ENCODE measurements at regions not wholly inside any gene's neighbourhood (a gene's known extent, or its start where the extent isn't known, plus 50 kb on each side); places are given as distances from the start of the nearest gene placed in this dataset.

DNA sequence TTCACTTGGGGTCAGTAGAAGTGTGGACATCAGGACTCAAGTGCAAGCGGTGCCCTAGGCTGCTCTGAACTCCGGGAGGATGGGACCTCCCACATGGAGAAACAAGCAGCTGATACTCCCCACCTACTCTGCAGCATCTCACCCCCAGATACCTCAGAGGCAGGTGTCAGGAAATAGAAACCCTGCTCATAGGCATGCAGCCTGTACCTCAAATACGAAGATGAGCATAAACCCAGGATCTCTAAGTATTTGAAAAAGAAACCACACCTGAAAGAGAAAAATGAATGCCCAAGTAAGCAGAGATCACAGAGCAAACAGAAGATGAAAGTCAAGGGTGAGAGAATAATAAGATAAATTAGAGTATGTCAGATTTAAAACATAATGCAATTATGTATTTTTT lies 75.6 kb upstream of the WSCD2 start:
- Histone ChIP-seq H3K27ac (ENCODE audit: control insufficient read depth, insufficient read depth, low read length) (no peak overlapping the region), H3K9me1 (ENCODE audit: control insufficient read depth, extremely low read depth, insufficient read depth, low read length) (no peaks in the 10 kb centered on the region), H3K4me2 (ENCODE audit: control insufficient read depth, extremely low read depth, insufficient read depth, low read depth, low read length) (no peak overlapping the region), H3K9me3 (ENCODE audit: control insufficient read depth, low read depth, low read length) (no peaks in the 10 kb centered on the region), H2AFZ (ENCODE audit: control insufficient read depth, low read length) (no peak overlapping the region), H4K20me1 (ENCODE audit: control insufficient read depth, extremely low read depth, insufficient read depth, low read length) (no peaks in the 10 kb centered on the region), H3K4me1 (ENCODE audit: control insufficient read depth, extremely low read depth, insufficient read depth, low read length) (no peaks in the 10 kb centered on the region), H3K4me3 (ENCODE audit: control insufficient read depth in 2 of 3, extremely low read depth in 1 of 3, insufficient read depth in 2 of 3, low read depth in 1 of 3, low read length in 3 of 3) (no peak overlapping the region), H3K79me2 (ENCODE audit: control insufficient read depth, insufficient read depth, low read length) (no peaks in the 10 kb centered on the region), H3K9ac (ENCODE audit: control insufficient read depth, extremely low read depth, insufficient read depth, low read length) (no peak overlapping the region), H3K36me3 (ENCODE audit: control insufficient read depth in 2 of 2, extremely low read depth in 1 of 2, insufficient read depth in 2 of 2, low read length in 2 of 2) (no peaks in the 10 kb centered on the region), H3K27me3 (ENCODE audit: control insufficient read depth, extremely low read depth, insufficient read depth, low read length) (peaks cover 3% of the 10 kb centered on the region)
- dilution Hi-C loops (cut with MboI; ENCODE audit: extremely low pct_ligation_motif_present, low sequenced_read_pairs): no loop called here
- FAIRE-seq: no peak
- TF ChIP-seq, protein P1, sequence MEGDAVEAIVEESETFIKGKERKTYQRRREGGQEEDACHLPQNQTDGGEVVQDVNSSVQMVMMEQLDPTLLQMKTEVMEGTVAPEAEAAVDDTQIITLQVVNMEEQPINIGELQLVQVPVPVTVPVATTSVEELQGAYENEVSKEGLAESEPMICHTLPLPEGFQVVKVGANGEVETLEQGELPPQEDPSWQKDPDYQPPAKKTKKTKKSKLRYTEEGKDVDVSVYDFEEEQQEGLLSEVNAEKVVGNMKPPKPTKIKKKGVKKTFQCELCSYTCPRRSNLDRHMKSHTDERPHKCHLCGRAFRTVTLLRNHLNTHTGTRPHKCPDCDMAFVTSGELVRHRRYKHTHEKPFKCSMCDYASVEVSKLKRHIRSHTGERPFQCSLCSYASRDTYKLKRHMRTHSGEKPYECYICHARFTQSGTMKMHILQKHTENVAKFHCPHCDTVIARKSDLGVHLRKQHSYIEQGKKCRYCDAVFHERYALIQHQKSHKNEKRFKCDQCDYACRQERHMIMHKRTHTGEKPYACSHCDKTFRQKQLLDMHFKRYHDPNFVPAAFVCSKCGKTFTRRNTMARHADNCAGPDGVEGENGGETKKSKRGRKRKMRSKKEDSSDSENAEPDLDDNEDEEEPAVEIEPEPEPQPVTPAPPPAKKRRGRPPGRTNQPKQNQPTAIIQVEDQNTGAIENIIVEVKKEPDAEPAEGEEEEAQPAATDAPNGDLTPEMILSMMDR (optimal IDR thresholded peaks at IDR 0.05 in 1 of 3, IDR thresholded peaks at IDR 0.05 in 1 of 3, conservative IDR thresholded peaks at IDR 0.05 in 1 of 3; ENCODE audit: extremely low read depth in 1 of 3, insufficient read depth in 2 of 3, low read length in 3 of 3): no peak
- TF ChIP-seq EZH2 (IDR thresholded peaks at IDR 0.05; ENCODE audit: low read length): no peak
- no peak for DNase-seq (ENCODE audit: low read depth, low spot score)

DNA sequence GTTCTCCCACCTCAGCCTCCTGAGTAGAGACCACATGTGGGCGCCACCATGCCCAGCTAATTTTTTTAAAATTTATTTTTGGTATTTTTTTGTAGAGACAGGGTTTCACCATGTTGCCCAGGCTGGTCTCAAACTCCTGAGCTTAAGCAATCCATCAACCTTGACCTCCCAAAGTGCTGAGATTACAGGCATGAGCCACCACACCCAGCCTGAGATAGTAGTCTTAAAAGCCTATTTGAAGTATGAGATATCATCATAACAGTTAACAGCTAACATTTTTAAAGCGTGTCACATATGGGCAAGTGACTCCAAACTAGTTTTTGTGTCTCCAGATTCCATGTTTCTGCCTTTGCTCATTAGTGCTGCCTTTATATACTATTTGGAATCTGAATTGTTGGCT lies 74.6 kb upstream of the WSCD2 start:
- Histone ChIP-seq H4K20me1 (ENCODE audit: control insufficient read depth, extremely low read depth, insufficient read depth, low read length) (no peaks in the 10 kb centered on the region), H3K4me3 (ENCODE audit: control insufficient read depth in 2 of 3, extremely low read depth in 1 of 3, insufficient read depth in 2 of 3, low read depth in 1 of 3, low read length in 3 of 3) (no peak overlapping the region), H3K9ac (ENCODE audit: control insufficient read depth, extremely low read depth, insufficient read depth, low read length) (no peak overlapping the region), H3K9me3 (ENCODE audit: control insufficient read depth, low read depth, low read length) (no peaks in the 10 kb centered on the region), H3K79me2 (ENCODE audit: control insufficient read depth, insufficient read depth, low read length) (no peaks in the 10 kb centered on the region), H3K4me2 (ENCODE audit: control insufficient read depth, extremely low read depth, insufficient read depth, low read depth, low read length) (no peak overlapping the region), H2AFZ (ENCODE audit: control insufficient read depth, low read length) (no peak overlapping the region), H3K27ac (ENCODE audit: control insufficient read depth, insufficient read depth, low read length) (no peak overlapping the region), H3K36me3 (ENCODE audit: control insufficient read depth in 2 of 2, extremely low read depth in 1 of 2, insufficient read depth in 2 of 2, low read length in 2 of 2) (no peaks in the 10 kb centered on the region), H3K4me1 (ENCODE audit: control insufficient read depth, extremely low read depth, insufficient read depth, low read length) (no peaks in the 10 kb centered on the region), H3K27me3 (ENCODE audit: control insufficient read depth, extremely low read depth, insufficient read depth, low read length) (peaks cover 3% of the 10 kb centered on the region), H3K9me1 (ENCODE audit: control insufficient read depth, extremely low read depth, insufficient read depth, low read length) (no peaks in the 10 kb centered on the region)
- no peak for FAIRE-seq
- DNase-seq (ENCODE audit: low read depth, low spot score): no peak
- dilution Hi-C loops (cut with MboI; ENCODE audit: extremely low pct_ligation_motif_present, low sequenced_read_pairs): no loop called here
- TF ChIP-seq, protein P1 (optimal IDR thresholded peaks at IDR 0.05 in 1 of 3, IDR thresholded peaks at IDR 0.05 in 1 of 3, conservative IDR thresholded peaks at IDR 0.05 in 1 of 3; ENCODE audit: extremely low read depth in 1 of 3, insufficient read depth in 2 of 3, low read length in 3 of 3): no peak
- no peak for TF ChIP-seq EZH2 (IDR thresholded peaks at IDR 0.05; ENCODE audit: low read length)
